HepG2 (cell line): ENCODE measurements at regions not wholly inside any gene's neighbourhood (a gene's known extent, or its start where the extent isn't known, plus 50 kb on each side); places are given as distances from the start of the nearest gene placed in this dataset.
A peak's percentile ranks its signal among the peaks of the same experiment; 100 is the strongest.

Experiments
- BCL6 ChIP-seq: IDR thresholded peaks from 2 replicates; pipeline ENCODE4 v1.6.1; 2016; ENCODE audit warnings: missing genetic modification reagents, missing compliant biosample characterization
- CEBPG ChIP-seq: IDR thresholded peaks from 2 replicates; pipeline ENCODE4 v1.6.1; 2016
- GATAD2A ChIP-seq: IDR thresholded peaks from 2 replicates; pipeline ENCODE4 v1.6.1; 2016
- IKZF1 ChIP-seq: fragments of 450-650 bp; IDR thresholded peaks from 2 replicates; pipeline ENCODE4 v1.7.1; 2016
- KDM4B ChIP-seq: sonication (generic); formaldehyde crosslinking; IDR thresholded peaks from 2 replicates; pipeline ENCODE4 v1.4.0; 2020; ENCODE audit warnings: missing genetic modification reagents
- MLLT10 ChIP-seq: sonication (generic); formaldehyde crosslinking; IDR thresholded peaks from 2 replicates; pipeline ENCODE4 v1.4.0; 2020; ENCODE audit warnings: missing genetic modification reagents
- NFIB ChIP-seq: sonication (generic); formaldehyde crosslinking; IDR thresholded peaks from 2 replicates; pipeline ENCODE4 v1.9.0; 2021; ENCODE audit warnings: missing genetic modification reagents, mild to moderate bottlenecking, borderline replicate concordance
- PHF8 ChIP-seq: sonication (generic); formaldehyde crosslinking; IDR thresholded peaks from 2 replicates; pipeline ENCODE4 v1.5.0; 2020; ENCODE audit warnings: missing genetic modification reagents
- SIX4 ChIP-seq: sonication (generic); formaldehyde crosslinking; IDR thresholded peaks from 2 replicates; pipeline ENCODE4 v1.4.0; 2020; ENCODE audit warnings: missing genetic modification reagents
- SMAD9 ChIP-seq: sonication (generic); formaldehyde crosslinking; IDR thresholded peaks from 2 replicates; pipeline ENCODE4 v1.5.1; 2020; ENCODE audit warnings: mild to moderate bottlenecking, missing genetic modification reagents
- TMF1 ChIP-seq: sonication (generic); formaldehyde crosslinking; IDR thresholded peaks from 2 replicates; pipeline ENCODE4 v1.8.1; 2022; ENCODE audit warnings: low read depth, missing genetic modification reagents
- ZFP36L2 ChIP-seq: sonication (generic); formaldehyde crosslinking; IDR thresholded peaks from 2 replicates; pipeline ENCODE4 v1.4.0; 2020; ENCODE audit warnings: missing genetic modification reagents
- ZKSCAN1 ChIP-seq: fragments of 150-350 bp; IDR thresholded peaks from 2 replicates; pipeline ENCODE4 v1.6.1; 2014; ENCODE audit warnings: low read length
- ZNF180 ChIP-seq: sonication (generic); formaldehyde crosslinking; IDR thresholded peaks from 2 replicates; pipeline ENCODE4 v1.4.0; 2020; ENCODE audit warnings: low read depth, missing genetic modification reagents, borderline replicate concordance
- ZNF841 ChIP-seq: sonication (generic); formaldehyde crosslinking; IDR thresholded peaks from 2 replicates; pipeline ENCODE4 v1.8.1; 2023; ENCODE audit warnings: missing genetic modification reagents, borderline replicate concordance
- TF ChIP-seq, protein P1 (sequence below): sonication (generic); formaldehyde crosslinking; IDR thresholded peaks from 2 replicates; pipeline ENCODE4 v1.4.0; 2020; ENCODE audit warnings: missing genetic modification reagents, borderline replicate concordance
- TF ChIP-seq, protein P2 (sequence below): sonication (generic); formaldehyde crosslinking; IDR thresholded peaks from 2 replicates; pipeline ENCODE4 v1.5.0; 2020; ENCODE audit warnings: mild to moderate bottlenecking, missing genetic modification reagents, borderline replicate concordance
- TF ChIP-seq, protein P3 (sequence below): sonication (generic); formaldehyde crosslinking; IDR thresholded peaks from 2 replicates; pipeline ENCODE4 v1.5.0; 2020; ENCODE audit warnings: mild to moderate bottlenecking, missing genetic modification reagents
- TF ChIP-seq, protein P4 (sequence below): sonication (generic); formaldehyde crosslinking; IDR thresholded peaks from 2 replicates; pipeline ENCODE4 v1.5.1; 2020; ENCODE audit warnings: missing genetic modification reagents, mild to moderate bottlenecking, borderline replicate concordance
- TF ChIP-seq, protein P5 (sequence below): sonication (generic); formaldehyde crosslinking; IDR thresholded peaks from 2 replicates; pipeline ENCODE4 v1.4.0; 2020; ENCODE audit warnings: missing genetic modification reagents, borderline replicate concordance
- TF ChIP-seq, protein P6 (sequence below): sonication (generic); formaldehyde crosslinking; IDR thresholded peaks from 2 replicates; pipeline ENCODE4 v1.5.0; 2020; ENCODE audit warnings: missing genetic modification reagents

DNA sequence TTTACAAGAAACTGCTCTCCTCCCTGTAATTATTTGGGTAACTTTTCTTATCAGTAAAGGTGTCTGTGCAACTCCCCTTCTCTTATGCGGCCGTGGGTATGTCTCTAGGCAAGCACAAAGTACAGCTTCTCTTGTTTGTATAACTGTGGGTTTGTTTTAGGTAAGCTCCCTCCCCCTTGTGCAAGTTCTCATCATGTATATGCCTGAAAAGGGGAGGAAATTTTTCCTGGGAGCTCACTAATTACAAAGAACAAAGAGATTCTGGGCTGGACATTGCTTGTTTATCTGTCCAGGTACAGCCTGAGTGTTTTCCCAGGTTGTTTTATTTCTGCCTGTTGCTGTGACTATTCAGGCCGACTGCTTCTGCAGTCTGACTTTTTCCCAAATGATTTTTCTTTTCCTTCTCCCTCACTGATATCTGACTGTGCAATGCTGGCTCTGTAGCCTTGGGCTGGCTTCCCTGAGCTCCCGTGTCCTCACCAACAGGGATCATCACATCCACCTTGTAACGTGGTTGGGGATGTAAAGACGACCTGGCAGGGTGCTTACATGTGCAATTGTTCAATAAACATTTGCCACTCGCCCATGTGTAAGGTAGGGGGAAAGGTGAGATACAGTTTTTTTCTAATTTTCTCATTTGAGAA lies 916.5 kb downstream of the AACS start (continued):
- TF ChIP-seq, protein P1, sequence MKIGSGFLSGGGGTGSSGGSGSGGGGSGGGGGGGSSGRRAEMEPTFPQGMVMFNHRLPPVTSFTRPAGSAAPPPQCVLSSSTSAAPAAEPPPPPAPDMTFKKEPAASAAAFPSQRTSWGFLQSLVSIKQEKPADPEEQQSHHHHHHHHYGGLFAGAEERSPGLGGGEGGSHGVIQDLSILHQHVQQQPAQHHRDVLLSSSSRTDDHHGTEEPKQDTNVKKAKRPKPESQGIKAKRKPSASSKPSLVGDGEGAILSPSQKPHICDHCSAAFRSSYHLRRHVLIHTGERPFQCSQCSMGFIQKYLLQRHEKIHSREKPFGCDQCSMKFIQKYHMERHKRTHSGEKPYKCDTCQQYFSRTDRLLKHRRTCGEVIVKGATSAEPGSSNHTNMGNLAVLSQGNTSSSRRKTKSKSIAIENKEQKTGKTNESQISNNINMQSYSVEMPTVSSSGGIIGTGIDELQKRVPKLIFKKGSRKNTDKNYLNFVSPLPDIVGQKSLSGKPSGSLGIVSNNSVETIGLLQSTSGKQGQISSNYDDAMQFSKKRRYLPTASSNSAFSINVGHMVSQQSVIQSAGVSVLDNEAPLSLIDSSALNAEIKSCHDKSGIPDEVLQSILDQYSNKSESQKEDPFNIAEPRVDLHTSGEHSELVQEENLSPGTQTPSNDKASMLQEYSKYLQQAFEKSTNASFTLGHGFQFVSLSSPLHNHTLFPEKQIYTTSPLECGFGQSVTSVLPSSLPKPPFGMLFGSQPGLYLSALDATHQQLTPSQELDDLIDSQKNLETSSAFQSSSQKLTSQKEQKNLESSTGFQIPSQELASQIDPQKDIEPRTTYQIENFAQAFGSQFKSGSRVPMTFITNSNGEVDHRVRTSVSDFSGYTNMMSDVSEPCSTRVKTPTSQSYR (CRISPR knock-in tag), result peak; percentile 11; the same call in 1 of the 2 replicates
- TF ChIP-seq TMF1 (CRISPR knock-in tag), result no peak
- TF ChIP-seq, protein P2, sequence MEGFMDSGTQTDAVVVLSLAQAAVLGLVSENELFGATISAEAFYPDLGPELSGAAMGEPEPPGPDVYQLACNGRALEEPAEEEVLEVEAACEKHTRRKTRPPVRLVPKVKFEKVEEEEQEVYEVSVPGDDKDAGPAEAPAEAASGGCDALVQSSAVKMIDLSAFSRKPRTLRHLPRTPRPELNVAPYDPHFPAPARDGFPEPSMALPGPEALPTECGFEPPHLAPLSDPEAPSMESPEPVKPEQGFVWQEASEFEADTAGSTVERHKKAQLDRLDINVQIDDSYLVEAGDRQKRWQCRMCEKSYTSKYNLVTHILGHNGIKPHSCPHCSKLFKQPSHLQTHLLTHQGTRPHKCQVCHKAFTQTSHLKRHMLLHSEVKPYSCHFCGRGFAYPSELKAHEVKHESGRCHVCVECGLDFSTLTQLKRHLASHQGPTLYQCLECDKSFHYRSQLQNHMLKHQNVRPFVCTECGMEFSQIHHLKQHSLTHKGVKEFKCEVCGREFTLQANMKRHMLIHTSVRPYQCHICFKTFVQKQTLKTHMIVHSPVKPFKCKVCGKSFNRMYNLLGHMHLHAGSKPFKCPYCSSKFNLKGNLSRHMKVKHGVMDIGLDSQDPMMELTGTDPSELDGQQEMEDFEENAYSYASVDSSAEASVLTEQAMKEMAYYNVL (CRISPR knock-in tag), result no peak
- TF ChIP-seq, protein P3, sequence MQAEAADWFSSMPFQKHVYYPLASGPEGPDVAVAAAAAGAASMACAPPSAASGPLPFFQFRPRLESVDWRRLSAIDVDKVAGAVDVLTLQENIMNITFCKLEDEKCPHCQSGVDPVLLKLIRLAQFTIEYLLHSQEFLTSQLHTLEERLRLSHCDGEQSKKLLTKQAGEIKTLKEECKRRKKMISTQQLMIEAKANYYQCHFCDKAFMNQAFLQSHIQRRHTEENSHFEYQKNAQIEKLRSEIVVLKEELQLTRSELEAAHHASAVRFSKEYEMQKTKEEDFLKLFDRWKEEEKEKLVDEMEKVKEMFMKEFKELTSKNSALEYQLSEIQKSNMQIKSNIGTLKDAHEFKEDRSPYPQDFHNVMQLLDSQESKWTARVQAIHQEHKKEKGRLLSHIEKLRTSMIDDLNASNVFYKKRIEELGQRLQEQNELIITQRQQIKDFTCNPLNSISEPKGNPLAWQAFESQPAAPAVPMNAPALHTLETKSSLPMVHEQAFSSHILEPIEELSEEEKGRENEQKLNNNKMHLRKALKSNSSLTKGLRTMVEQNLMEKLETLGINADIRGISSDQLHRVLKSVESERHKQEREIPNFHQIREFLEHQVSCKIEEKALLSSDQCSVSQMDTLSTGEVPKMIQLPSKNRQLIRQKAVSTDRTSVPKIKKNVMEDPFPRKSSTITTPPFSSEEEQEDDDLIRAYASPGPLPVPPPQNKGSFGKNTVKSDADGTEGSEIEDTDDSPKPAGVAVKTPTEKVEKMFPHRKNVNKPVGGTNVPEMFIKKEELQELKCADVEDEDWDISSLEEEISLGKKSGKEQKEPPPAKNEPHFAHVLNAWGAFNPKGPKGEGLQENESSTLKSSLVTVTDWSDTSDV (CRISPR knock-in tag), result no peak
- TF ChIP-seq, protein P4, sequence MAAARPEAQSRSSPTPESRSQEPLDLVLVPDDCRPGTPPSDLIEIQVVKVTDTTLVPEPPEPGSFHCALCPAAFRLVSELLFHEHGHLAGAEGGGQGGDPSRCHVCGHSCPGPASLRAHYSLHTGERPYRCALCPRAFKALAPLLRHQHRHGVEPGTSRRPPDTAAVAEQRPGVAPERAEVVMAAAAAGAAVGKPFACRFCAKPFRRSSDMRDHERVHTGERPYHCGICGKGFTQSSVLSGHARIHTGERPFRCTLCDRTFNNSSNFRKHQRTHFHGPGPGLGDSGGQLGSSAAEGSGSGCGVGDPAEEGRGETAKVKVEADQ (CRISPR knock-in tag), result no peak
- TF ChIP-seq, protein P5, sequence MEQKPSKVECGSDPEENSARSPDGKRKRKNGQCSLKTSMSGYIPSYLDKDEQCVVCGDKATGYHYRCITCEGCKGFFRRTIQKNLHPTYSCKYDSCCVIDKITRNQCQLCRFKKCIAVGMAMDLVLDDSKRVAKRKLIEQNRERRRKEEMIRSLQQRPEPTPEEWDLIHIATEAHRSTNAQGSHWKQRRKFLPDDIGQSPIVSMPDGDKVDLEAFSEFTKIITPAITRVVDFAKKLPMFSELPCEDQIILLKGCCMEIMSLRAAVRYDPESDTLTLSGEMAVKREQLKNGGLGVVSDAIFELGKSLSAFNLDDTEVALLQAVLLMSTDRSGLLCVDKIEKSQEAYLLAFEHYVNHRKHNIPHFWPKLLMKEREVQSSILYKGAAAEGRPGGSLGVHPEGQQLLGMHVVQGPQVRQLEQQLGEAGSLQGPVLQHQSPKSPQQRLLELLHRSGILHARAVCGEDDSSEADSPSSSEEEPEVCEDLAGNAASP (CRISPR knock-in tag), result peak; percentile 44; the same call in 1 of the 2 replicates
- no peak for TF ChIP-seq NFIB (CRISPR knock-in tag)
- no peak for TF ChIP-seq ZNF841 (CRISPR knock-in tag)
- no peak for TF ChIP-seq PHF8
- TF ChIP-seq CEBPG (CRISPR knock-in tag), result peak; percentile 41; the same call in 1 of the 2 replicates
- no peak for TF ChIP-seq SIX4
- peak; percentile 52; the same call in 1 of the 2 replicates for TF ChIP-seq GATAD2A (CRISPR knock-in tag)
- no peak for TF ChIP-seq ZKSCAN1
- TF ChIP-seq SMAD9 (CRISPR knock-in tag), result no peak
- TF ChIP-seq MLLT10 (CRISPR knock-in tag), result no peak
- no peak for TF ChIP-seq KDM4B (CRISPR knock-in tag)
- TF ChIP-seq, protein P6, sequence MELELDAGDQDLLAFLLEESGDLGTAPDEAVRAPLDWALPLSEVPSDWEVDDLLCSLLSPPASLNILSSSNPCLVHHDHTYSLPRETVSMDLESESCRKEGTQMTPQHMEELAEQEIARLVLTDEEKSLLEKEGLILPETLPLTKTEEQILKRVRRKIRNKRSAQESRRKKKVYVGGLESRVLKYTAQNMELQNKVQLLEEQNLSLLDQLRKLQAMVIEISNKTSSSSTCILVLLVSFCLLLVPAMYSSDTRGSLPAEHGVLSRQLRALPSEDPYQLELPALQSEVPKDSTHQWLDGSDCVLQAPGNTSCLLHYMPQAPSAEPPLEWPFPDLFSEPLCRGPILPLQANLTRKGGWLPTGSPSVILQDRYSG (CRISPR knock-in tag), result no peak
- no peak for TF ChIP-seq IKZF1
- peak; percentile 54 for TF ChIP-seq BCL6 (CRISPR knock-in tag)
- no peak for TF ChIP-seq ZNF180 (CRISPR knock-in tag)
- TF ChIP-seq ZFP36L2 (CRISPR knock-in tag), result no peak
